ENCODE measurements at regions not wholly inside any gene's neighbourhood (a gene's known extent, or its start where the extent isn't known, plus 50 kb on each side); places are given as distances from the start of the nearest gene placed in this dataset.

- intact Hi-C loops (cut with micrococcal nuclease), result no loop called here
- H3K27me3 Mint-ChIP-seq (ENCODE audit: low read depth in 2 of 2), result peaks cover 2 to 19% of the 10 kb centered on the region in 2 donors
Measured at GRCh38 chr19:33871605-33872004, 74.9 kb downstream of the KCTD15 start.

GRCh38 chr19:33872445-33873320, 76.0 kb downstream of the KCTD15 start:
- Histone ChIP-seq H3K4me3 (ENCODE audit: low read length) (no peak overlapping the region), H3K36me3 (ENCODE audit: control insufficient read depth, insufficient read depth, low read length) (no peaks in the 10 kb centered on the region), H3K4me1 (ENCODE audit: control insufficient read depth, insufficient read depth, low read length) (no peaks in the 10 kb centered on the region), H3K27ac (ENCODE audit: low read length) (no peak overlapping the region), H3K9me3 (ENCODE audit: control insufficient read depth, insufficient read depth, low read length) (no peaks in the 10 kb centered on the region), H3K27me3 (ENCODE audit: control insufficient read depth, insufficient read depth, low read length) (no peaks in the 10 kb centered on the region)
- peaks cover 2 to 20% of the 10 kb centered on the region in 2 donors for H3K27me3 Mint-ChIP-seq (ENCODE audit: low read depth in 2 of 2)
- intact Hi-C loops (cut with micrococcal nuclease), result no loop called here
- no peak for DNase-seq
- TF ChIP-seq, protein P1, sequence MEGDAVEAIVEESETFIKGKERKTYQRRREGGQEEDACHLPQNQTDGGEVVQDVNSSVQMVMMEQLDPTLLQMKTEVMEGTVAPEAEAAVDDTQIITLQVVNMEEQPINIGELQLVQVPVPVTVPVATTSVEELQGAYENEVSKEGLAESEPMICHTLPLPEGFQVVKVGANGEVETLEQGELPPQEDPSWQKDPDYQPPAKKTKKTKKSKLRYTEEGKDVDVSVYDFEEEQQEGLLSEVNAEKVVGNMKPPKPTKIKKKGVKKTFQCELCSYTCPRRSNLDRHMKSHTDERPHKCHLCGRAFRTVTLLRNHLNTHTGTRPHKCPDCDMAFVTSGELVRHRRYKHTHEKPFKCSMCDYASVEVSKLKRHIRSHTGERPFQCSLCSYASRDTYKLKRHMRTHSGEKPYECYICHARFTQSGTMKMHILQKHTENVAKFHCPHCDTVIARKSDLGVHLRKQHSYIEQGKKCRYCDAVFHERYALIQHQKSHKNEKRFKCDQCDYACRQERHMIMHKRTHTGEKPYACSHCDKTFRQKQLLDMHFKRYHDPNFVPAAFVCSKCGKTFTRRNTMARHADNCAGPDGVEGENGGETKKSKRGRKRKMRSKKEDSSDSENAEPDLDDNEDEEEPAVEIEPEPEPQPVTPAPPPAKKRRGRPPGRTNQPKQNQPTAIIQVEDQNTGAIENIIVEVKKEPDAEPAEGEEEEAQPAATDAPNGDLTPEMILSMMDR (IDR thresholded peaks at IDR 0.05), result no peak
- no peak for ATAC-seq
- H3K27ac Mint-ChIP-seq, result no peak overlapping the region
- no peaks in the 10 kb centered on the region for H3K4me1 Mint-ChIP-seq
- 73% methylated on average over 4 of the region's 4 CpGs for WGBS (ENCODE audit: insufficient coverage)
- H3K9me3 Mint-ChIP-seq, result no peaks in the 10 kb centered on the region
- no peak overlapping the region for H3K4me3 Mint-ChIP-seq
- H3K36me3 Mint-ChIP-seq, result no peaks in the 10 kb centered on the region

More at GRCh38 chr19:33871605-33872004, 74.9 kb downstream of the KCTD15 start:
- Histone ChIP-seq H3K4me3 (ENCODE audit: low read length) (no peak overlapping the region), H3K27me3 (ENCODE audit: control insufficient read depth, insufficient read depth, low read length) (no peaks in the 10 kb centered on the region), H3K27ac (ENCODE audit: low read length) (no peak overlapping the region), H3K4me1 (ENCODE audit: control insufficient read depth, insufficient read depth, low read length) (no peaks in the 10 kb centered on the region), H3K36me3 (ENCODE audit: control insufficient read depth, insufficient read depth, low read length) (no peaks in the 10 kb centered on the region), H3K9me3 (ENCODE audit: control insufficient read depth, insufficient read depth, low read length) (no peaks in the 10 kb centered on the region)
- Mint-ChIP-seq H3K4me3 (no peak overlapping the region), H3K9me3 (no peaks in the 10 kb centered on the region), H3K36me3 (no peaks in the 10 kb centered on the region), H3K4me1 (no peaks in the 10 kb centered on the region), H3K27ac (no peak overlapping the region)
- WGBS (ENCODE audit: insufficient coverage), result 82% methylated on average over 3 of the region's 3 CpGs
- no peak for DNase-seq
- TF ChIP-seq, protein P1 (IDR thresholded peaks at IDR 0.05), result no peak
- ATAC-seq, result no peak

DNA sequence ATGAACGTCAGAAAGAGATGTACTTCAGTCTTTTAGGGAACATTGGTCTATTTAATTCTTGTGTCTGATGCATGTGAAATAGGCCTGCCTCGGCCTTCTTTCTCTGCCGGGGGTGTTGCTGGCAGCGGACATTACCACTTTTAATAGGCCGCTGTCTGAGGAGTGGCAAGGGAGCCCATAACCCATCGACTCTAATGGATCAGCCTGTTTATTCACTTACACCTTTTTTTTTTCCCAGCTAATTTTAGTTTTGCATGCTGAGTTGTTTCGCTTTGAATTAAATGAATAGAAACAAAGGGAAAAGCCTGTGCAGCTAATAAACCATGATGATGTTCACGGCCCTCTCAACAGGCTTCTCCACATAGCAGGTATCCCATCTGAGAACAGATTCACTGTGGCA, 78.4 kb downstream of the KCTD15 start:
- H3K36me3 ChIP-seq (ENCODE audit: control insufficient read depth, insufficient read depth, low read length), result no peaks in the 10 kb centered on the region
- intact Hi-C loops (cut with micrococcal nuclease), result no loop called here
- WGBS (ENCODE audit: insufficient coverage), result 86% methylated on average over 8 of the region's 8 CpGs
- no peaks in the 10 kb centered on the region for H3K27me3 ChIP-seq (ENCODE audit: control insufficient read depth, insufficient read depth, low read length)
- H3K4me1 Mint-ChIP-seq, result no peaks in the 10 kb centered on the region
- no peak overlapping the region for H3K4me3 ChIP-seq (ENCODE audit: low read length)
- no peaks in the 10 kb centered on the region for H3K36me3 Mint-ChIP-seq
- H3K9me3 ChIP-seq (ENCODE audit: control insufficient read depth, insufficient read depth, low read length), result no peaks in the 10 kb centered on the region
- ATAC-seq (no peak), DNase-seq (no peak)
- no peaks in the 10 kb centered on the region for H3K4me1 ChIP-seq (ENCODE audit: control insufficient read depth, insufficient read depth, low read length)
- H3K27me3 Mint-ChIP-seq (ENCODE audit: low read depth in 2 of 2), result peaks cover 2 to 12% of the 10 kb centered on the region in 2 donors
- no peak overlapping the region for H3K27ac Mint-ChIP-seq
- TF ChIP-seq, protein P1 (IDR thresholded peaks at IDR 0.05), result no peak
- no peaks in the 10 kb centered on the region for H3K9me3 Mint-ChIP-seq
- H3K4me3 Mint-ChIP-seq, result no peak overlapping the region
- H3K27ac ChIP-seq (ENCODE audit: low read length), result no peak overlapping the region
